Left forelimb (tissue), 1 donor: ENCODE measurements at regions not wholly inside any gene's neighbourhood (a gene's known extent, or its start where the extent isn't known, plus 50 kb on each side); places are given as distances from the start of the nearest gene placed in this dataset.
A peak's percentile ranks its signal among the peaks of the same experiment; 100 is the strongest.
"Not testable (repeated sequence)": the region's sequence is repeated elsewhere in the genome, so short reads cannot be mapped to it uniquely, and the experiment has no call there.

Experiments
- DNase-seq: peaks from one replicate; pipeline ENCODE4 v3.0.0-alpha.2; 2018; ENCODE audit warnings: low spot score

GRCh38 chr1:243996223-243996622 lies 54.9 kb upstream of the ZBTB18 start:
- no peak for DNase-seq

DNA sequence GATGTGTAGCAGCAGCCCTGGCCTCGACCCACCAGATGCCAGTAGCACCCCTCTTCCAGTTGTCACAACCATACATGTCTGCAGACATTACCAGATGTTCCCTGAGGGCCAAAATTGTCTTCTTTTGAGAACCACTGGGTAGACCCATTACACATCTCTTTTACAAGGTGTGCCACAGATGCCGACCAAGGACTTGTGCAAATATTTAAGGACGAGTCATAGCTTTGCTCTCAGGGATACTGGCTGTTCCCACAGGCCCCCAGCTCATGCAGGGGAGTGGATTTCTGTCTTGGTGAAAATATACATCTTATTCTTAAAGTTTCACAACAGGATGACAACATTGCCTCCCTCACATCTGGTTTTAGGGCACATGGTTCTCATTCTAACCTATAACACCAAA lies 59.4 kb upstream of the ZBTB18 start:
- DNase-seq, result no peak

DNA sequence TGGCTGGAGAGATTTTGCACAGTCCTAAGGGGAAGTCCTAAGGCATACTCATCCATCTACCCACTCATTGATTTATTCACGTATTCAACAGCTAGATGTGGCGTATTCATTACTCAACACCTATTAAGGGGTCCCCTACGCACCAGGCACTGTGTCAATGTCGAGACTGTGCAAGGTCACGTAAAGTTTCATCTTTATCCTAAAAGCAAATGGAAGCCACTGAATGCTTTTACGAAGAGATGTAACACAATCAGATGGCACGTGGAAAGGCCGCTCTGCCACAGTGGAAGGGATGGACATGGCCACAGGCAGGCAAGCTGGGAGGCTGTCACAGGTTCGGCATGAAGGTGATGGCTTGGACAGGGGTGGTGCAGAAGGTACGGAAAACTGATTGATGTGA lies 66.3 kb upstream of the ZBTB18 start:
- DNase-seq, result no peak

DNA sequence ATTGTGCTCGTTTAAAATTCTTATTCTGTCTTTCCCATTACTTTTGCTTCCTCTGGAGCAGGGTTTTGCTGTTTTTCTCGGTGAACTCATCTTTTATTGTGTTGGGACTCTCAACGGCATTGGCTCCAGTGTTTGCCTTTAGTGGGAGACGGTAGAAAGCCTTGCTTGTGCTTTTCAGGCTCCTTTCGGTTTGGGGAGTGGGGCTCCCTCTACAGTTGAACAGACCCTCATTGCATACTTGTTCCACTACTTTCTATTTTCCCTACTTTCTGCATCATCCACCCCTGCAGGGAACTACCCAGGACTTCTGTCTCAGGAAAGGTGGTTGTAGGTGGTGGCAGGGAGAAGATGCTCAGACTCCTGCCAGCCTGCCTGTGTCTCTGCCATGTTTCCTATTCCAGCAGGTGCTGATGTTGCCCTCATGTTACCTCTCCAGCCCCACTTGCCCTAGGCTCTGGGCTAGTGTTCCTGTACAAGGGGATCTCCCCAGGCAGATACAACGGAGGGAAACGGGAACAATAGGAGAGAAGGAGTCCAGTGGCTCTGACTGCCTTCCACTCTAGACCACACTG lies 68.5 kb upstream of the ZBTB18 start:
- no peak for DNase-seq

- no peak for DNase-seq
Observed at GRCh38 chr1:243980471-243980870, 70.6 kb upstream of the ZBTB18 start.

DNA sequence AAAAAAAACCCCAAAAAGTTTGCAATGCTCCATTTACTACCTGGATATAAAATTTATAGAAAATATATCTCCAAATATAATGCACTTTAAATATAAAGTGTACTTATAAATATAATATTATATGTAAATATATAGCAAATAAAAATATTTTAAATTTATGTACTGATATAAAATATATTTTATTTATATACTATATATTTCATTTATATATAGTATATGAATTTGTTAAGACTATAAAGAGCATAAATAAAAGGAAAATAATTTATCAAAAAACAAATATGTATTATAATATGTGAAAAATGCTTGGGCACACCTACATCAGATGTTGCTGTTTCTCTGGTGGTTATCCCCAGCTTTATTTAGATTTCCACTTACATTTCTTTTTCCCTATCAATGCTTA lies 71.0 kb upstream of the ZBTB18 start:
- DNase-seq, result no peak

DNA sequence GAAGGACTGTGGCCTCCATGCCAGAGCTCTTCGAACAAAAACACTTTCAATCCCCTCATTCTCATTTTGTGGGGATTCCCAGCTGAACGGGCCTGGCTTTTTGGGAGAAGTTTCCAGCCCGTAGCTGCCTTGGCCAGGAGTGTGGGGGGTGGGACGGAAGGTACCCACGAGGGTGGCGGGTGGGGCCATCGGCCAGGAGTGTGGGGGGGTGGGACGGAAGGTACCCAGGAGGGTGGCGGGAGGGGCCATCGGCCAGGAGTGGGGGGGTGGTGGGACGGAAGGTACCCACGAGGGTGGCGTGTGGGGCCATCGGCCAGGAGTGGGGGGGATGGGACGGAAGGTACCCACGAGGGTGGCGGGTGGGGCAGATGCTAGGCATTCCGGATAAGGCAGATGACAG lies 71.7 kb upstream of the ZBTB18 start:
- peak; percentile 73 for DNase-seq

- no peak for DNase-seq
Observed at GRCh38 chr1:243977094-243977493, 74.0 kb upstream of the ZBTB18 start.

- no peak for DNase-seq
Observed at GRCh38 chr1:243974451-243975292, 76.4 kb upstream of the ZBTB18 start.

DNA sequence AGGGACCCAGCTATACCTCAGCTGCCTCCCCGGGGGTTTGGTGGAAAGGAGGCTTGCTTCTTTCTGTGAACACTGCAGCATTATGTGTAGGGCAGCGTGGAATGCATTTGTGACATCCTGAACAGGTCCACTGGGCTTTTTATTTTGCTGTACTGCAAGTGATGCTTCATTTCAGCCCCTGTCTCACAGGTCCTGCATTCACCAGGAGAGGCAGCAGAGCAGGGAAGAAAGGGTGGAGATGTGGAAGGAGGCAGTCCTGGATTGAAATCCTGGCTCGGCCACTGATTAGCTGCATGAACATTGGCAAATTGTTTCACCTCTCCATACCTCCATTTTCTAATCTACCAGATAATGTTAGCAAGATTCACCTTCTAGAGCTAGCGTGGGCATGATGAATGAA lies 77.9 kb upstream of the ZBTB18 start:
- DNase-seq, result no peak

DNA sequence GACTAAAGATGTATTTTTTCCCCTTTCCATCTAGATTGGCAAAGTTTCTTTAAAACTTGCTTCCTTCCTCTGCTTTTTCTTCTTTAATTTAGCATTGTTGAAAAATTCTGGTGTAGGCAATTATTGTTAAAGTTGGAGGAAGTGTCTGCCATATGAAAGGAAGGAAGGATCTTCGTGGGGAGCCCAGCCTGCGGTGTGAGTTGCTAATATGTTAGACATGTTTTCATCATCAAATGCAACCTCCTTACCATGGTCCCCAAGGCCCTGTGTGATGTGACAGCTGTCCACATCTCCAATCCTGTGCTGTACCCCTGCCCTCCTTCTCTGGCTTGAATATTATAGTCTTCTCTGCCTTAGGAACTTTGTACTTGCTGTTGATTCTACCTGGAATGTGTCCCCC lies 81.0 kb upstream of the ZBTB18 start:
- DNase-seq, result no peak

DNA sequence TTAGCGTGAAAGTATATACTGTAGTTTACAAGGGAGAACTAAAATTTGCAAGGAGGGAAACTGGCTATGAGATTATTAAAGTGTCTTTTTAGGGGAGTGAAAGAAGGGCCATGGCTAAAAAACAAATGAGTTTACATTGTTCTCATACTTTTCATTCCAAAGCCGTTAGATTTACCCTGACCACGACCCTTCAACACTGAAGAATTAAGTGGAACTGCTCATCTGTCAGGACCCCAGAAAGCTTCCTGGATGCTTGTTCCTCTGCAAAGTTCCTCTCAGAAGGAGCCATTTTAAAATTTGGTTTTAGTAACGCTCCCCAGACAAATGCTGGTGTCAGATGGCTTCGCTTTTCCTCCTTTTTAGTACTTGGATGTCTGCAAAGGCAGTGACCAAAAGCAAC lies 82.7 kb upstream of the ZBTB18 start:
- no peak for DNase-seq

- no peak for DNase-seq
Observed at GRCh38 chr1:243964915-243965314, 86.2 kb upstream of the ZBTB18 start.

- DNase-seq, result no peak
Observed at GRCh38 chr1:243963571-243963970, 87.5 kb upstream of the ZBTB18 start.

DNA sequence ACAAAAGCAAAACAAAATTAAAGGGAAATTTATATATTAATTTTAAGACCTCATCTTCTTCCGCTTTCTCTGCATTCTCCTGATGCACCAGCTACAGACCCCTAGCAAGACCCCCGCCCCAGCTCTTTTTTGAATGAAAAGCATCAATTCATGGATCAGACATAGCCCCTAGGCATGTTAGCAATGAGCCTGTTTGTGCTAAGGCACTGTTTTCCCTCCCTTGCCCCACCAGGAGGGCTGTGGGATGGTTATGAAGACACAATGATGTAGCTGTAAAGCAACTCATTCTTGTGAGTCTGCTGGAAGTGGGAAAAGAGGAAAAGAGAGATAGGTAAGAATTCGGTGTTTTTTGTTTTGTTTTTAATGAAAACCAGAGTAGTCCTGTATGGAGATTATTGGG lies 88.5 kb upstream of the ZBTB18 start:
- no peak for DNase-seq

- DNase-seq, result no peak
Observed at GRCh38 chr1:243959998-243960397, 91.1 kb upstream of the ZBTB18 start.

- DNase-seq, result no peak
Observed at GRCh38 chr1:243957141-243957540, 93.9 kb upstream of the ZBTB18 start.

DNA sequence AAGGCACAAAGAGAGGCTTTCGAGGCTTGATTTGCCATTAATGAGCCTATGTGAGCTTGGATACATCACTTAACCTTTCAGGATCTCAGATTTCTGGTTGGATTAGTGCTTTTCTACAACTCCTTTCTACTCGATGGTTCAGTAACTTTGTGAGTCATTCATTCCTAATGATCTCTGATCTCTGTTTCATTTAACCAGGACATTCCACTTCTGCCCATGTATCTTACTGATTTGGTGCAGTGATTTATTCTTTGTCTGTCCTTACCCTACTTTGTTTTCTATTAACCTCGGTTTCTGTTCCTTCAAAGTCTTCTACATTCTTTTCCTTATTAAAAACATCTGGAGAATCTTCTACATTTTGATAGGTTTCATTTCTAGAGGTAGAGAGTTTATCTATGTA lies 94.6 kb upstream of the ZBTB18 start:
- no peak for DNase-seq

DNA sequence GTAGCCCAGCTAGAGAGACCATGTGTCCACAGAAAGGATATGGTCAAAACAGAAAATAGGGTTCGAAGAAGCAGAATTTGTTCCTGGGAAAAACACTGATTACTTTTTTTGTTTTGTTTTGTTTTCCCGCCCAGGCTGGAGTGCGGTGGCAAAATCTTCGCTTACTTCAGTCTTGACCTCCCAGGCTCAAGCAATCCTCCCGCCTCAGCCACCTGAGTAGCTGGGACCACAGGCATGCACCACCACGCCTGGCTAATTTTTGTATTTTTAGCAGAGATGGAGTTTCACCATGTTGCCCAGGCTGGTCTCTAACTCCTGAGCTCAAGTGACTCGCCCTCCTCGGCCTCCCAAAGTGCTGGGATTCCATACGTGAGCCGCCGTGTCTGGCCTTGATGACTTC lies 99.9 kb upstream of the ZBTB18 start:
- DNase-seq, result not testable (repeated sequence)

- DNase-seq, result no peak
Observed at GRCh38 chr1:243950166-243950565, 100.1 kb upstream of the AKT3 start.

DNA sequence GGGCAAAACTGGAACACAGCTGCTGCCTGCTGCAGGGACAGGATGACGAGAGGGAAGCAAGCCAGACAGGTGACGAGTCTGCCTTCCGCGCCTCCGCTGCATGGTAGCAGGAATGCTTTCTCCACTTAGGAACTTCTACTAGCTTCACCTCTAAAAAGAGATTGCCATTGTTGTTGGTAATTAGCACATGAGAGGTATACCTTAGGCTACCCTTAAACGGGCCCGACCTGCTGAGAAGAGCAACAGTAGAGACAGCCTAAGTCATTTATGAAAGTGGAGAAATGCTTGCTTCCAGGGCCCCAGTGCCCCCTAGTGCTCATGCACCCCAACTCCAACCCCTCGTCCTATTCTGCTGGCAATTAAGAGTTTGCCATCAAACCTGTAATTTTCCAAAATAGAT lies 96.9 kb upstream of the AKT3 start:
- no peak for DNase-seq

DNA sequence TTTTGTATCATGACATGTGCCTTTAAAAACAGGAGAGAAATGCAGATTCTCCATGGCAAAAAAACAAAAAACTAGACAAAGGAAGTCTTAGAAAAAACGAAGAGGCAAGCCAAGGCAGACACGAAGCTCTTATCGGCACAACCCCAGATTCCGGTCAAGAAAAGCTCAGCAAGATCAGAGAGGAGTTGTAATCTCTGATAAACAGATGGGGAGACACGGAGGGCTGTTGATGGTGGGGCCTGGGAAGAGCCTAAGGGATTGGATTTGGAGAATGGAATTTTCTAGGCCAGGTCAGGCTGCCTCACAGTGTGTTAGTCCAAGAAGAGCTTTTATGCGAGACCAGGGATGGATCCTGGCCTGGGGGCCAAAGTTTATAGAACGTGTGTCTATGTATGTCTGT lies 96.2 kb upstream of the AKT3 start:
- no peak for DNase-seq

GRCh38 chr1:243945727-243946126 lies 95.7 kb upstream of the AKT3 start:
- DNase-seq, result no peak
